ENCODE measurements at regions not wholly inside any gene's neighbourhood (a gene's known extent, or its start where the extent isn't known, plus 50 kb on each side); places are given as distances from the start of the nearest gene placed in this dataset.
"Not testable (repeated sequence)": the region's sequence is repeated elsewhere in the genome, so short reads cannot be mapped to it uniquely, and the experiment has no call there.

DNA sequence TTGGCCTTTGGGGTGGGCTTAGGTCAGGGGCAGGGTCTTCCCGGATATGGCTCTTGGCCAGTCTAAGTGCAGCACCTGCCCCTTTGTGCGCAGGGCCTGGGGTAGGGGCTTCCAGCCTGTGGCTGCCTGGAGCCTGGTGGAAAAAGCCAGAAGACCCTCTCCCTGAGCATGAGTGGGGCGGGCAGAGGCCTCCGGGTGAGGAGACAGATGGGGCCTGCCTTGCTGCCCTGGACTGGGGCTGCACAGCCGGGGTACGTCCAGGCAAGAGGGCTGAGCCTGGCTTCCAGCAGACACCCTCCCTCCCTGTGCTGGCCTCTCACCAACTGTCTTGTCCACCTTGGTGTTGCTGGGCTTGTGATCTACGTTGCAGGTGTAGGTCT lies 142.8 kb downstream of the TMEM121 start:
- TF ChIP-seq ZMAT5 (CRISPR knock-in tag; IDR thresholded peaks at IDR 0.05; ENCODE audit: borderline replicate concordance, low read depth); JUND (CRISPR knock-in tag; IDR thresholded peaks at IDR 0.05); ZNF781 (CRISPR knock-in tag; IDR thresholded peaks at IDR 0.05; ENCODE audit: borderline replicate concordance, not compliant biosample characterization): not testable (repeated sequence)

Measured in HepG2 (cell line).